KOPT-K1 (cell line): ENCODE measurements at regions not wholly inside any gene's neighbourhood (a gene's known extent, or its start where the extent isn't known, plus 50 kb on each side); places are given as distances from the start of the nearest gene placed in this dataset.

ENCODE experiments used
- H3K27ac ChIP-seq: fragments of 200-600 bp; sonication (generic); 2 replicates; pipeline ENCODE4 v1.5.1; 2016; ENCODE audit warnings: antibody characterized with exemption, mild to moderate bottlenecking, low read depth, low read length; ENCODE audit not compliant: poor library complexity, severe bottlenecking
- H3K36me3 ChIP-seq: fragments of 200-600 bp; sonication (generic); 2 replicates; pipeline ENCODE4 v1.5.1; 2017; ENCODE audit warnings: antibody characterized with exemption, mild to moderate bottlenecking, low read length, moderate library complexity; ENCODE audit not compliant: insufficient read depth
- H3K9me3 ChIP-seq: fragments of 200-600 bp; sonication (generic); 2 replicates; pipeline ENCODE4 v1.5.1; 2017; ENCODE audit warnings: antibody characterized with exemption, low read length, mild to moderate bottlenecking; ENCODE audit not compliant: insufficient read depth, poor library complexity, severe bottlenecking

- Histone ChIP-seq H3K27ac (no peak overlapping the region), H3K9me3 (no peaks in the 10 kb centered on the region), H3K36me3 (no peaks in the 10 kb centered on the region)
Measured at GRCh38 chr3:23038471-23038870, 164.7 kb upstream of the UBE2E2 start.

GRCh38 chr3:23041918-23042696, 161.0 kb upstream of the UBE2E2 start:
- H3K27ac ChIP-seq = no peak overlapping the region
- H3K9me3 ChIP-seq = peaks cover 7% of the 10 kb centered on the region
- H3K36me3 ChIP-seq = no peaks in the 10 kb centered on the region

- Histone ChIP-seq H3K27ac (no peak overlapping the region), H3K36me3 (no peaks in the 10 kb centered on the region), H3K9me3 (peaks cover 7% of the 10 kb centered on the region)
Measured at GRCh38 chr3:23044463-23044862, 158.7 kb upstream of the UBE2E2 start.

- Histone ChIP-seq H3K9me3 (peaks cover 7% of the 10 kb centered on the region), H3K27ac (no peak overlapping the region)
Measured at GRCh38 chr3:23046536-23046935, 156.6 kb upstream of the UBE2E2 start.

GRCh38 chr3:23051240-23052140, 151.6 kb upstream of the UBE2E2 start:
- H3K9me3 ChIP-seq = peaks cover 2% of the 10 kb centered on the region
- H3K36me3 ChIP-seq = no peaks in the 10 kb centered on the region
- H3K27ac ChIP-seq = no peak overlapping the region

More at GRCh38 chr3:23046536-23046935, 156.6 kb upstream of the UBE2E2 start:
- H3K36me3 ChIP-seq = no peaks in the 10 kb centered on the region

- H3K36me3 ChIP-seq = no peaks in the 10 kb centered on the region
- no peak overlapping the region for H3K27ac ChIP-seq
- no peaks in the 10 kb centered on the region for H3K9me3 ChIP-seq
Measured at GRCh38 chr3:23052208-23052607, 150.9 kb upstream of the UBE2E2 start.

GRCh38 chr3:23052620-23053019, 150.5 kb upstream of the UBE2E2 start:
- Histone ChIP-seq H3K36me3 (no peaks in the 10 kb centered on the region), H3K9me3 (no peaks in the 10 kb centered on the region), H3K27ac (no peak overlapping the region)

- H3K27ac ChIP-seq = no peak overlapping the region
Measured at GRCh38 chr3:23055733-23056376, 147.3 kb upstream of the UBE2E2 start.

GRCh38 chr3:23062582-23062981, 140.5 kb upstream of the UBE2E2 start:
- H3K27ac ChIP-seq = no peak overlapping the region
- H3K9me3 ChIP-seq = no peaks in the 10 kb centered on the region
- no peaks in the 10 kb centered on the region for H3K36me3 ChIP-seq

More at GRCh38 chr3:23055733-23056376, 147.3 kb upstream of the UBE2E2 start:
- no peaks in the 10 kb centered on the region for H3K9me3 ChIP-seq
- H3K36me3 ChIP-seq = no peaks in the 10 kb centered on the region

GRCh38 chr3:23062982-23063381, 140.1 kb upstream of the UBE2E2 start:
- Histone ChIP-seq H3K36me3 (no peaks in the 10 kb centered on the region), H3K27ac (no peak overlapping the region)

GRCh38 chr3:23067116-23067515, 136.0 kb upstream of the UBE2E2 start:
- no peak overlapping the region for H3K27ac ChIP-seq
- no peaks in the 10 kb centered on the region for H3K9me3 ChIP-seq
- H3K36me3 ChIP-seq = no peaks in the 10 kb centered on the region

More at GRCh38 chr3:23062982-23063381, 140.1 kb upstream of the UBE2E2 start:
- no peaks in the 10 kb centered on the region for H3K9me3 ChIP-seq

GRCh38 chr3:23068016-23068728, 135.0 kb upstream of the UBE2E2 start:
- Histone ChIP-seq H3K36me3 (no peaks in the 10 kb centered on the region), H3K9me3 (no peaks in the 10 kb centered on the region), H3K27ac (no peak overlapping the region)

- Histone ChIP-seq H3K27ac (no peak overlapping the region), H3K9me3 (no peaks in the 10 kb centered on the region), H3K36me3 (no peaks in the 10 kb centered on the region)
Measured at GRCh38 chr3:23071296-23071695, 131.8 kb upstream of the UBE2E2 start.

GRCh38 chr3:23071758-23072157, 131.4 kb upstream of the UBE2E2 start:
- no peaks in the 10 kb centered on the region for H3K36me3 ChIP-seq
- H3K27ac ChIP-seq = no peak overlapping the region
- no peaks in the 10 kb centered on the region for H3K9me3 ChIP-seq
